ENCODE measurements at regions not wholly inside any gene's neighbourhood (a gene's known extent, or its start where the extent isn't known, plus 50 kb on each side); places are given as distances from the start of the nearest gene placed in this dataset.
A peak's percentile ranks its signal among the peaks of the same experiment; 100 is the strongest.

DNA sequence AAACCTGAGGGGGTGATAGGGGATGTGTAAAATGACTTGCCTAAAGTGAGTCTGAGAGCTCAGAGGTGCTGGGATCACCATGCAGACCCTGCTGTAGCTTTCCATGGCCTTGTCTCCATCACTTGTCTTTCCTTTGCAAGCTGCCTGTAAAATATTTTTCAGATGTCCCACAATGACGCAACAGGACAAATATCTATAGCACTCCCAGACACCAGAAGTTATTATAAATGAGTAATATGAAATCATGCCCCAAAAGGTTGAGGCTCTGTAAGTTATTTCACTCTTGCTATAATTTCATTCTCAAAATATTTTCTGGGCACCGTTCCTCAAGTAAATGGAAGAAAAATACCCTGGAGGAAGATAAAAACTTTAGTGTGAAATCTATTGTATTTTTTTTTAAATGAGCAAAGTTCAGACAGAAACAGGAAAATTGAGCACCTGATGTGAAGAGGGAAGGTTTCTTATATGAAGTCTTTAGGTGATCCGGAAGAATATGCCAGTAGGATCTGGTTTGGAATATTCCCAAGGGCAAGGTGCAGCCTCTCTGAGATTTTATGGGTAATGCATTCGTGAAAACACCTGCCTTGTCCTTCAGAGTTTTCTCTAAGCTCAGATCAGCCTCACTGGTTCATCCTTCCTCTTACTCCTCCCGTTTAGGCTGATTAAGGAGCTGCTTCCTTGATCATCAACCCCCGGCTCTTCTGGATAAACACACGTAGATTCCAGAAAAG is 138.3 kb upstream of the DMAC1 start:
- no peak for DNase-seq

DNA sequence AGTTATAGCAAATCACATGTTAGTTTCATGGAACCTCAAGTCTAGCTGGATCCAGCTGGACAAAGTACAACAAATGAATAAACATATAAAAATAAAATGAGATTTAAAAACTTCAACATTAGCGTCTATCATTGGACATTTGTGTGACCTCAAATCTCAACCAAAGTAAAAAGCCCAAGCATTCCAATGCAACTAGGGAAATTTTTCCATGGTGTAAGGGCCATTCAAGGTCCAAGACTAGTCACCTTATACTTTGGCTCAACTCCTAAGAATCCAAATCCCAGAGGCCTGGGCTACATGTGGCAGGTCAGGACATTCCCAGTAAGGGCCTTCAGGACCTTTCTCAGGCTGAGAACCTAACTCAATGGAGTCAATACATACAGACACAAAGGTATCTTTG is 137.4 kb upstream of the DMAC1 start:
- peak; percentile 28 for DNase-seq

DNA sequence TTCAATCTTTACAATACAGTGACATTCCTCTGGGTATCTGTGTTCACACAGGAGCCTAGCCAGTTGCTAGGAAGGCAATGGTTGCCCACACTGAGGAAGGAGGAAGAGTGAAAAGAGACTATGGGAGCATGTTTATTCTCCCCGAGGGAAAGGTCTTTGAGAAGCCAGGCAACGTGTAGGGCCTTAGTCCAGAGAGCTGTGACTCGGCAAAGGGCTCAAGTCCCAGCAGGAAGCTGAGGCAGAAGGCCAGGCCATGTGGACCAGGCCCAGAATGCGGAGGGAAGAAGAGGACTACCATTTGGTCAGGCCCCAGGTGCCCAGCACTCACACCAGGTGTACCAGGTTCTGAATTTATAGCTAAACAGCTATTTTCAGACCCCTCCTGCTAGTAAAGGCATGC is 136.6 kb upstream of the DMAC1 start:
- DNase-seq: no peak

DNA sequence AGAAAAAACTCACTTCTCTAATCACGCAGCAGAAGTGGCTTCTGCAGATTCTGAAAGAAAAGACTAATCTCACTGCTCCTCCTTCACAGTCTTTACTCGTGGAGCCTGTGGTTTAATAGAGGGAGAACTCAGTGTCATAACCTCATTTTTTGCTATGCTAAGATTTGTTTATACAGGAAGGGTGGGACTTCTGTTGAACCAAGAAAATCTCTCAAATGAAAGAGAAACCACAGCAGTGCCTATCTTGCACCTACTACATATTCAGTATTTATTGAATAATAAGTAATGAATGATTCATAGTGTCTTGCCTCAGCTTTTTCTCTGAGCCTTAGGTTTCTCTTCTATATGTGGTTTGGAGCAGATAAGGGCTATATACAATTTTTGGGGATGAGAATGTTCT is 136.1 kb upstream of the DMAC1 start:
- no peak for DNase-seq

DNA sequence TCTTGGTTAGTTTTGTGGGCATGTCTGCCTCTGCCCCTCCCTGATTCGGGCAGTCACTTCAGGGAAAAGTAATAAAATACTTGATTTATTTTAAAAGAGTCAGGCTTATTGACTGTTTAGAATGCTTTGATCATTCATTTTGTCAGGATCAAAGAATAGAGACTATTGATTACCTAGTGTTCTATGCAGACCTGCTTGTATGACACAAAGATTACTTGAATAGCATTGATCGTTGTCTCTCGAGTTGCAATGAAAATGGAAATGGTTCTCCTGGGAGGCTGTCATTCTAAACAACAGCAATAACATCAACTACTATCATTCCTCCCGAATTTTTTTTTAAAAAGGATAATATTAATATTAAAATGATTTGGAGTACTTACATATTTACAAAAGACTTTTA is 133.2 kb upstream of the DMAC1 start:
- no peak for DNase-seq

DNA sequence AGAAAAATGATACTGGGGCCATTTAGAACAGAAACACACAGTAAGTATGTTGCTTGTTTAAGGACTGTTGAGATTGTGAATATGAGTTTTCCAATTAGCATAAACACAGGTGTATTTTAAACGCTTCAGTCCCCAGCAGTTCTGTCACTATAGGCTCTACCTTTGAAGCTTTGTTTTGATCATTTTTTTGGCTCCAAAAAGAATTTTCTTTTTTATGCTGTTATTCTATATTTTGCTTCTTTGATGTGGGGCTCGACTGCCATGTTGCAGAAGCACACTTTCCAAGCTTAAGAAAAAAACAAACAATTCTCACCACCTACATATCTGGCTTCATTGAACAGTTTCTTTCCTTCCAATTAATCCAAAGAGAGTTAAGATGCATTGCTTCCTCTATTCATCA is 131.0 kb upstream of the DMAC1 start:
- no peak for DNase-seq

DNA sequence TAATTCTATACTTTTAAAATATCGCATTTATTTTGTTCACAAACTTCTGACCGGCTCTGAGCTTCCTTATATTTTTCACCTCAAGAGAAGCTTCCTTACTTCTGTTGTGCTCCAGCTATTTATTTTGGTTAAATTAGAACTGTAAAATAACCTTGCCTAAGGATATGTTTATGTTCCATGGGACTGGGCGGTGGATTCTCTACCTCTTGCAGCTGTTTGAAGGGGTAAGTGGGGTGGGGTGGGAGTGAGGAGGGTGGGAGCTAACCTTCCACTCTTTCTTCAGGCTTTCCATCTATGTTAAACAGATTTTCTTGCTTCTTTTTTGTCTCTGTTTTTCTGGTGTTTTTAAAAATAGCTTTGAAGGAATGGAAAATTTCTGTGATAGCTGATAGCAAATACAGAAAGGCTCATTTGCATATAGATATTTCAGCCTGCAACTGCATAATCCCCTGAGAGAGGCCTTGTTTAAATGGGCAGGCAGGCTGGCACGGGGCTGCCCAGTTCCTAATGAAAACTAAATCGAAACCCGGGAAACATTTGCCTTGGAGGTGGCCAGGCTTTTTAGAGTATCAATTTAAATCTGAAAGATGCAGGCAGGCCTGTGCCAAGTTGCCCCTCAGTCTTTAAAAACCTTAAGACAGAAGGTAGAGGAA is 122.1 kb upstream of the DMAC1 start:
- no peak for DNase-seq

DNA sequence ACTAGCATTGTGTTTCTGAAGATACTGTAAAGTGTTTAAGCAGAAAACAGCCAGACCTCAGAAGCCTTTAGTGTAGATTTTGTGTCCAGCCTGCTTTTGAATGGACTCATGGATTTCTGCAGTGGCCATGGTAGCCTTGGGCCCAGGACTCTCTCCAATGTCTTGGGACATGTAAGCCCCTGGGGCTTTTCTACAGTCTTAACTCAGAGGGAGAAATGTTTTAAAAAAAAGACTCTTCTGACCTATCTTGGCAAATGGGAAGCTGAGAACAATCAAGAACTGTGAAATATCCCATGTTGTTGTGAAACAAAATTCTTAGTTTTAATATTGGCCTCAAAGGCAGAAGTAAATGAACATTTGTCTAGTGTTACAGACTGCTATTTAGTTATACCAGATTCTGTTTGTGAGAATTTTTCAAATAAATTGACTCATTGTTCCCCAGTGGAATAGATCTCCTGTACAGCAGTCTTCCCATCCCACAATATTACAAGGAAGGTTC is 112.5 kb upstream of the DMAC1 start:
- no peak for DNase-seq

DNA sequence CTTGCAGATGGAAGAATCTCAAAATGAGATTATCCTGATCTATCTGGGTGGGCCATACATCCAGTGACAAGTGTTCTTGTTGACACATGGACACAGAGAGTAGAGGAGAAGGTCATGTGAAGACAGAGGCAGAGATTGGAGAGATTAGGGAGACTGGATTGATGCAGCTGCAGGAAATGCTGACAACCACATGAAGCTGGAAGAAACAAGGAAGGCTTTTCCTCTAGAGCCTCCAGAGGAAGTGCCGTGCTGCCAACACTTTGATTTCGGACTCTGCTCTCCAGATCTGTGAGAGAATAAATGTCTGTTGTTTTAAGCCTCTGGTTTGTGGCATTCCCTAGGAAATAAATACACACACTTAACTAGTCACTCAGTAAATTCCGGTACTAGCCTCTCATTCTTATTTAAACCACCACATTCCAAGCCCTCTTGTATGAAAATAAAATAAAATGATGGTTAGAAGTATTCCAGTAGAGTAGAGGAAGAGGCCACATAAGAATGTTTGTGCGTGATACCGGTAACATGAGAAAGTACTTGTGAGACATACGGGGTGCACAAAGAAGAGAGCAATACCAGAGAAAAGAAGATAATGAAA is 110.9 kb upstream of the DMAC1 start:
- DNase-seq: peak; percentile 76

DNA sequence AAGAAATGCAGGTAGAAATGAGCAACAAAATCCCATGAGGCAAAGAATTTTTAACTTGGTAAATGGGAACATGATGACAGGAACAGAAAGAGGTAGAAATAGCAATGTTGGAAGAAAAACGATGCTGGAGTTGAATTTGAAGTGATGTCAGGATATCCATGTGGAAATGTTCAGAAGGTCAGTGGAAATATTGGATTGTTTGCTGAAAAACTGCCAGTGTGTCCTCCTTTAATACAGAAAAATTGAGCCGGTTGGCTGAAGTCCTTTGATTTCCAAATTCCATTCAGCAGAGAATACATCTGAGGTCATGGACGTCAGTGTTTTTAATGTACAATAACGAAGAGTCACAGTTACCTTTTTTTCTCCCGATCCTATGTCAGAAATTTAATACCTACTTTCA is 110.0 kb upstream of the DMAC1 start:
- DNase-seq: peak; percentile 24

DNA sequence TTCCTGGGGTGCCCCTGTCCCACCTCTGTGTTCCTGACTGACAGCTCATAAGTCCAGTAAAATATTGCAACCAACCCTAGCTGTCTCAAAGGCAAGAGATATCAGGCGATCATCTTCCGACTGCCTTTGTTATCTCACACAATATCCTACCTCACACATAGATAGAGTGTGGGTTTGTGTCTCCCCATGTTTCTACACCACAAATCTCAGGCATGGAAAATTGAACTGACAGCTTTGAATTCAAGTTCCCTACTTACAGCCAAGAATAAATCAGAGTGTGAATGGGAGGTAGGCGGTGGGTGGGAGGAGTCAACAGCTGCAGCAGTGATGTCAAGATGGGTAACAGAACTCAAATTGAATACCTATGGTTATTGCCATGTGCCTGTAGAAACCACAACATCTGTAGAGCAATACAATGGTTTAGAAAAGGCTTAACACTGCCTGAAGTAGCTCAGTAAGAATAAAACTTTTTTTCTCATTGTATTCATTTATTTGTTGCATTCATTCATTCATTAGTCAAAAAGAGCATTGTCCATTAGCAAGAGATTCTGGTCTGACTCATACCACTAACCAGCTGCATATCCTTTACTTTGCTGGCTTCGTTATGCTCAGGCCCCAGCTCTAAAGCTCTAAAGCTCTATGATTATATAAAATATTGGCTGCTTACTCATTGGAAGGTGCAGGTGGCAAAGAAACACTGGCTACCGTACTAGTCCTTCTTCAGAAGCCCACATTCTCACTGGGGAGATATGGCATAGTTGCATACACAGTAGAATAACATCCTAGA is 108.2 kb upstream of the DMAC1 start:
- DNase-seq: no peak

DNA sequence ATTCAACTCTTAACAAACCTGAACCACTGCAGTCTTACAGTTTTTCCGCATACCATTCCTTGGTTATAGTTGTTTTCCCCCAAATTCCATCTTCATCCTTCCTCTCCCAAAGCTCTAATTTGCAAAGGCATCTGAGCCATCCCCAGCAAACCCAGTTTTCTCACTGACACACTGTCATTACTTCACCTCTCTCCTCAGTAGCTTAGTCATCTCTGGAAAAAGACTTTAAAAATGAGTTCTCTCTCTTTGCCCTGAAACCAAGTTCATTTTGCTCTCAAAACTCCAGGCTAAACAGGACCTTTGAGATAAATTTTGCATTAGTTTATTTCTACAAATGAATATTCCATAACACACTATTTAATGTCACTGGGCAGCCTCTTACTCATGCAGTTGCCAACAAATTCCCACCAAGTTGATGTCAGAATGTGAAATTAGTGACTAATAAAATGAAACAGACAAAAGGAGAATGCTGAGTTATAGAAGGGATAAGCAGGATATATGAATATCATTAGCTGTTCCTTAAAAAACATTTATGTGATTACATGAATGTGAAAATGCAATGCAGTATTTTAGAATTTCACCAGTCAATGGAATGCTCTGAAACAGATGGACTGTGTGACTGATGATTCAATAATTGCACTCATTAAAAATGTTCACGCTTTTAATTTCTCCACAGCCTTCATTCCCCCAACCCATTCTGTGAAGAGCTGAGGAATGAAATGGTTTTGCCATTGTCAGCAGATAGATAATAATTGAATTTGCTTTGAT is 107.4 kb upstream of the DMAC1 start:
- no peak for DNase-seq

DNA sequence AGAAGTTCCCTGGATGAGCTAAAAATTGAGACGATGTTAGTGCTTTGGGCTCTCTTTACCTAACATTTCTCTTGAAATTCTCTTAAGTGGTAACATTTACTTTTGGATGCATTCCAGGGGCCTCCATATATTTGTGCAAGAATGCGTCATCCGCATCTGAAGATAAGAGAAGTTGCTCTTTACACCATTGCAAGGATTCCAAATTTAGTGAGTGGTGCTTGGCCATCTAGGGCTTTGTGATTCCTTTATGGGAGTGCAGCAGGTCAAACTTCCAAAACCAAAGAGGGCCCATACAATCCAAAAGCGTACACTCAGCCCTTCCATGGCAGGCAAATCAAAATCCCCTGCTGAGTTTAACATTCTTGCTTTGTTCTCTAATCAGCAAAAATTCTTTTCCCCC is 102.0 kb upstream of the DMAC1 start:
- no peak for DNase-seq

DNA sequence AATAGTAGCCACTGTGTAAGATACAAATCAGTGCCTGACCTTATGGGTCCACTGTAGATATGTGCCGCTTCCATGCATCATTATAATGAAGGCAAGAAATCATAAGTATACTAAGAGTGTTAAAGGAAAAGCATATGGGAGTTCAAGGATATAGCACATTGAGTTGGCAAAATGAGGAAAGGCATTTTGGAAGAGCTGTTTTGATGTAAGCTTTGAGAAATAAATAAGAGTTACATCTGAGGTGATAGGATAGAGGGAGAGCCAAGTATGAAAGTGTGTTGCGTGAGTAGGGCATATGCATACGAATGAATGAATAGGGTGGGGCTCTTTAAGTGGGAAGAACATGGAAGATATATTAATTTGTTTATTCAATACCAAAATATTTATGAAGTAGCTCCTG is 101.0 kb upstream of the DMAC1 start:
- DNase-seq: no peak

DNA sequence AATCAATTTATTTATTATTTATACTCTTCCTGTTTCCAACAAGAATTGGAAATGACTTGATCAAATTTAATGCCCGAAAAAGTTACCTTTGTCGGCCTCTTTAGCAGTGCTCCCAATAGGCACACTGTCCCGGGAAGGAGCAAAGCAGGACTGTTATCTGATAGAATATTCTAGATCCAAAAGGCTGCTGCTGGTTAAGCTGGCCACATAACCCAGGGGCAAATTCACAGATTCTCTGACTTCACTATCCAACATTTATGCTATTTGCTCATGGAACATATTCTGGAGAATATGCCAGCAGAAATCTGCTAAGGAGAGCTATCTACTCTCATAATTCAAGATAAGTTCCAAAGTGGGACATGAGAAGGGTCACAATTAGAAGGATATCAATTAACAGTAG is 100.2 kb upstream of the DMAC1 start:
- no peak for DNase-seq

DNA sequence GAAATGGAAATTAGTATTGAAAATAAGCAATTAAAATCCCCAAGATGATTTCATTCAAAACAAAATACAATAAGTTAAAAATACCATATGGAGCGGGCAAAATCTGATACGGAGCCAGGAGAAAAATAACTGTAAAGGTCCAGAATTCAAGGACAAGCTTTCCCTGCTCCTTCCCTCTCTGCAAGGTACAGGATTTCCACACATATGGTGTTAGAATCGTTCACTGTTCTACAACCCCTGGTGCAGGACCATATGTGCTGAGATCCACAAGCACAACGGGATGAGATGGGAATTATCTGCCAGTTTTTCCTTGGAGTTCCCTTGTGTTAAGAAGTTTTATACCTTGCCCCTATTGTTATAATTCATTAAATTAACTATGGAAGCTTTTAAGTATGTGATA is 94.7 kb upstream of the DMAC1 start:
- DNase-seq: no peak

DNA sequence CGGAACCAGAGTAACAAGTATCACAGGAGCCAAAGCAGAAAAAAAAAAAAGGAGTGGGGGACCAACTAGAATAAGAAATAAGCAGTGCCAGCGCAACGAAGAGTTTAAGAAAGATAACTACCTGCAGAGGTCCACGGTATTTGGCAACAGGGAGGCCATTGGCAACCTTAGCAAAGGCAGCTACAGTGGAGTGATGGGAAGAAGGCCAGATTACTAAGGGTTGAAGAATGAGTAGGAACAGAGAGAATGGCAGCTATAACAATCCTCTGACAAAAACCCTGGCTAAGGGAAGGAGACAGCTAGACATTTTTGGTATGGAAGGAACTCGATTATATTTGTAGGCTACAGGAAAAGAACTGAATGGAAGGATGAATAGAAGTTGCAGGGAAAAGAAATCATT is 93.4 kb upstream of the DMAC1 start:
- DNase-seq: no peak

DNA sequence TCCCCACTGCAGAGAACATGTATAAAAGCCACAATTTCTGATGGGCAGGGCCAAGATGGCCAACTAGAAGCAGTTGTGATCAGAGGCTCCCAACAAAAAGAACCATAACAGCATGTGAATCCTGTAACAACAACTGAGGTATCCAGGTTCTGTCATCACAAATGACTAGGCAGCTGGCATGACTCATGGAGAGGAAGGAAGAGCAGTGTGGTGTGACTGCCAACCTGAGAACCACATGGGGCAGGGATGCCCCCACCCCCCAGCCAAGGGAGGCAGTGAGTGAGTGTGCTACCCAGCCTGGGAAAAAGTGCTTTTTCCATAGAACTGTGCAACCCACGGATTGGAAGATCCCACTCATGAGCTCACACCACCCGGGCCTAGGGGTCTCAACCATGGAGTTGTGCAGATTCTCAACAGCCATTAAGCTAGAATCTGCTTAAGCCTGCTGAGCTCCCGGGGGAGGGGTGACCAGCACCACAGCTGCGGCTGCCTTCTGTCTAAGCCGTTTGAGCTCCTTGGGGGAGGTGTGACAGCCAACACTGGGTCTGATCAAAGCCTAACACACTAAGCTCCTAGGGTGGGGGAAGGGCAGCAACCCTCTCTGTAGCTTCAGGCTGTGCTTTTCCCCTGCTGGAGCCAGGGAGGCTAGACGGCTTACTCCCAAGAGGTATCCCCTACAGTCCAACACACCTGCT is 80.1 kb upstream of the DMAC1 start:
- DNase-seq: no peak

DNA sequence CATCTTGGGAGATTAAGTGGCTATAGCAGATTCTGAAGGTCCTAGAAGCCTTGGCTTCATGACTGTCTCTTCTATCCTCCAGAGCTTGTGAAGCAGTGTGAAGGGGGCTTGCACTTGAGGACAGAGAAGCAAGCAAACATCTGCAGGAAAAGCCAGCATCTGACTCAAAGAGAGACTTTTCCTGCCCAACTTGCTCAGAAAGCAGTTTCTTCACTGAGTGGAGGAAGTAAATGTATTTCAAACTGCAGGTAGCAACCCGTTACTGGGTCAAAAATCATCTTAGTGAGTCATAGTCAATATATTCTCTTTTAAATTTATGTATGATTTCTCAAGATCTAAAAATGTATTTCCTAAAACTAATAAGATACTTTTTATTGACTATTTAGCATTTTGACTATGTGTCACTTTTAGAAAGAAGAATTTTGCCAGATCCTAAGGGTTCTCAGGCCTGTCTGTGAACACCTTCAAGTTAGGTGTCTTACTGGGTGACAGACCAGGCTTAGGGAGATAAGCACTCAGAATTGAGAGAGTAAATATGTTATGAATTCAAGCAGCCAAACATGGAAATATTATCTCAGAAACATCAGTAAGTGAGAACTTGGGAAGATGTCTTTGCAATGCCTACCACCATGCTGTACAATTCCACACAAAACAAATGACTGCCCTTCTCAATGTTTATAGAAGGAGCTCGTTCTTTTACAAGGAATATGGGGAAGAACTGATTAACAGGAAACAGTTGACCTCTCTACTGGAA is 72.6 kb upstream of the DMAC1 start:
- DNase-seq: no peak

DNA sequence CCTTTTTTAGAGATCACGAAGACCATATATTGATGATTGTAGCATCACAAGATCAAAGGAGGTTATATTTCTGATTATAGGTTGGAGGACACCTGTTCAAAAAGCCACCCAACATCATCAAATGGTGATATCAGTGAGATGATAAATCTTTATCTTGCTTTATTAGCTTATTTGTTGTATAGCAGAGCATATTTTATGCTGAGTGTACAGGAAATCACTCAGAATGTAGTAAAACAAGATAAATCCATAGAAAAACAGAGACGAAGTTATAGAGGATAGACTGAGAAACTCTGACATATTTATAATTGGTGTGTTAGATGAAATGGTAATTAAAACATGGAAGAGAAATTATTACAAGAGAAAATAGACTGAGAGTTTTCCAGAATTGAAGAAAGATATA is 69.8 kb upstream of the DMAC1 start:
- no peak for DNase-seq

DNA sequence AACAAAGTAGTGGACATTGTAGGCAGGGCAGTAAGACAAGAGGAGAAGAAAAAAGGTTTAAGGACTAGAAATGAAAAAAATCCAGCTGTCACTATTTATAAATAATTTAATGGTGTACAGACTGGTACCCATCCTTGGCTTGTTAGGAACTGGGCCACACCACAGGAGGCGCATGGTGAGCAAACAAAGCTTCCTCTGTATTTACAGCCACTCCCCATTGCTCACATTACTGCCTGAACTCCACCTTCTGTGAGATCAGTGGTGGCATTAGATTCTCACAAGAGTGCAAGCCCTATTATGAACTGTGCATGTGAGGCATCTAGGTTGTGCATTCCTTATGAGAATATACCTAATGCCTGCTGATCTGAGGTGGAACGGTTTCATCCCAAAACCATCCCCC is 62.6 kb upstream of the DMAC1 start:
- no peak for DNase-seq

Measured in left hindlimb (tissue), 1 donor.